HG02840 (cell line): ENCODE measurements at regions not wholly inside any gene's neighbourhood (a gene's known extent, or its start where the extent isn't known, plus 50 kb on each side); places are given as distances from the start of the nearest gene placed in this dataset.

ENCODE experiments used
- ATAC-seq: cut with Tn5 transposase; IDR thresholded peaks from one replicate; pipeline ENCODE4 v1.9.1; 2021; ENCODE audit warnings: mild to moderate bottlenecking, moderate library complexity, moderate number of reproducible peaks; ENCODE audit not compliant: unreplicated experiment, low FRiP score

- ATAC-seq: no peak
These were observed 155.6 kb downstream of the BTC start for GRCh38 chr4:74638689-74639088.

DNA sequence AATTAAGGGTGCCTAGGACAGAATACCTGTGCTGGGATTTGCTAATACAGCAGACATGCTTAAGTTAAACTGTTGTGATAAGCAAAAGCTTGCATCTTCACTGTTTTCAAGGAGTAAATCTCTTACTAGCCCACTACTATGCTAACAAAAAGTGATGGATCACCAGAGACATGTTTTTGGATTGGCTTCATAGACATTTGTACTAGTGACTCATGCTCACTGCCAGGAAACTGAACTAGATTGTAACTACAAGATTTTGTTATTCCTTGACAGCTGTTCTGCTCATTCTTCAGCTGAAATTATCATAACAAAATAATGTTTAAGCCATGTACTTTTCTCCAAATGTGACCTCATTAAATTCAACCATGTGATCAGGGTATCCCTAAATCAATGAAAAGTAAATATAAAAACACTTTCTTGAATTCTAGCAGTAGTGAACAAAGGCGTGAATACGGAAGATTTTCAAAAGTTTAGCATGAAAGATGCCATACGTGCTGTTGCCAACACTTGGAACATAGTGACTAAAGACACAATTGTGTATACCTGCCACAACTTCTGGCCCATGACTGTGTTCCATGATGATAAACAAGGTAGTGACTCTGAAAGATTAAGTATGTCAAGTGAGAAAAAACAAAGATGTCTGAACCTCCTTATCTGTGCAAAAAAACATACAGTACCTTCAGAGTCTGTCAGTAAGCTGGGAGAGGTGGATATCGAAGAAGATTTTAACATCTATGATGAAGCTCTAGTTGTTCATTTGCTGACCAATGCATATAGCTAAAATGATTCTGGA lies 154.0 kb downstream of the BTC start:
- ATAC-seq: no peak

- no peak for ATAC-seq
These were observed 152.3 kb downstream of the BTC start for GRCh38 chr4:74642006-74642405.

DNA sequence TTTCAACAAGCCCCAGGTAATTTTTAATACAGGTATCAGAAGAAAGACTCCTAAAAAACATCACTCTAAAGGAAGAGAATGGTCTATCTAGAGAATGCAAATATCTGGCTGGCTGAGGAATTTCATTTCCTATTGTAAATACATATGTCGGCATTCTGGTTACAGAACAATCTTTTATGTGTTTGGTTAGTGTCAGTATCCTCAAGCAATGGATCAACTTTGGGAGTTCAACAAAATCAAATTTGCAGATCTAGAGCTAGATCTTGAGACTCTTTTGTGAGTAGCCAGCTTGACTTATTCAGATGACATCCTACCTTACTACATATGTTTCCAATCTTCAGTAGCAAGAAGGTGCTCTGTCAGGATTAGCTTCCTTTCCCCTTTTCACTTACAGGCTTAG lies 145.1 kb downstream of the BTC start:
- ATAC-seq: no peak

DNA sequence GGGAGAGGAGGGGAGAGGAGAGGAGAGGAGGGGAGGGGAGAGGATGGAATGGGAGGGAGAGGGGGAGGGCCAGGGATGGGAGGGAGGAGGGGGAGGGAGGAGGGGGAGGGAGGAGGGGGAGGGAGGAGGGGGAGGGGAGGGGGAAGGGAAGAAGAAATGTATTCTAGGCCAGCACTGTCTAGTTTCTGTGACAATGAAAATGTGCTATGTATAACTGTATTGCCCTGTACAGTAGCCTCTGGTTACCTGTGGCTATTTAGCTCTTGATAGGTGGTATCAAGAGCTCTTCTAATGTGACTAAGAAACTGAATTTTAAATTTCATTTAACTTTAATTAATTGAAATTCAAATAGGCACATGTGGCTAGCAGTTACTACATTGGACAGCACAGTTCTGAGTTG lies 143.1 kb downstream of the BTC start:
- no peak for ATAC-seq

DNA sequence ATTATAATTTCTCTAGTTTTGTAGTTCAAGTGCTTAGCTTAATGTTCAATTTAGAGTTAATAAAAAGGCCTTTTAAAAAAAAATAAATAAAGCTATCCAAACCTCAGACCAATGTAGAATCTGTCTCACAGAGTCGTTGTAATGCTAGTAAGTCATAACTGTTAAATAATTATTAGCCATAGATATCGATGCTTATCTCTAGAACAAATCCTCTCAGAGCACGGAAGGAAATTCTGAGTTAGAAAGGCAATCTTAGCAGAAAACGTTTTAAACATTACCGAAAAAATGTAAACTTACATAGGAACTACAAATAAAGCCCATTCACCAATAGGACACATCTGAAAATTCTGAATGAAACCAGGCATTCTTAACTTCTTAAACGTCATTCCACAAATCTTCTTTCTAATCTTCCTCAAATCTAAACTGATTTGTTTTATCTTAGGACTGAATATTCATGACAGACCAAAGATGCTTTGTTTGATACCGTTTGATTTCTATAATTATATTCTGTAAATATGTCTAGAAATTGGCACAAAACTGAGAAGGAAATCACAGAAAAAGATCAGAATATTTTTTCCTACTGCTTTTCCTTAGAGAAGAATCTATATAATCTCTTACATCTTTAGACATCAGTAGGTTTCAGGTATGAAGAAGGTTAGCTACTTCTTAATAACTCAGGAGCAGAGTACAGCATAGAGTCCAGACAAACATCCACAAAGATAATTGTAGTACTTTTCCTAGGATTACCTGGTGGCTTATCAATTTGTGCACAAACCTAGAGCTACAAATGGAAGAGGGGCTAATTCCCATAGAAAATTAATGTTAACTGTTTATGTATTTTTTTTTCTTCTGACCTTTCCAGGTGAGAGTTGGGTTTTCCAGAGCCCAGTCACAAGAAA lies 140.7 kb downstream of the BTC start:
- ATAC-seq: no peak

GRCh38 chr4:74654230-74654681 lies 140.1 kb downstream of the BTC start:
- no peak for ATAC-seq

DNA sequence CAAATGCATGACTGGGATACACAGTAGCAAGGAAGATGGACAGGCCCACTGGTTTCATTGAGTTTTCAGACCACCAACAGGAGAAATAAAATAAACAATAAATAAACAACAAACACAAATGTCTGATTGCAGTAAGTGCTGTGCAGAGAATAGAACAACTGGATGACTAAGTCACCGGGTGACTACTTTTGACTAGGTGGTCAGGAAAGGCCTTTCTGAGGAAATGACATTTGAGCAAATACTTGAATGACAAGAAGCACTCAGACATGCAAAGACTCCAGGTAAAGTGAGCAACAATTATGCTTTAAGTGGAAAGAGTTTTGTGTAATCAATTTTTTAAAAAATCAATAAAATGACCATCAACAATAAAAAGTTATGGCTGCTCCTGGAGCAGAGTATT lies 137.7 kb downstream of the BTC start:
- no peak for ATAC-seq

DNA sequence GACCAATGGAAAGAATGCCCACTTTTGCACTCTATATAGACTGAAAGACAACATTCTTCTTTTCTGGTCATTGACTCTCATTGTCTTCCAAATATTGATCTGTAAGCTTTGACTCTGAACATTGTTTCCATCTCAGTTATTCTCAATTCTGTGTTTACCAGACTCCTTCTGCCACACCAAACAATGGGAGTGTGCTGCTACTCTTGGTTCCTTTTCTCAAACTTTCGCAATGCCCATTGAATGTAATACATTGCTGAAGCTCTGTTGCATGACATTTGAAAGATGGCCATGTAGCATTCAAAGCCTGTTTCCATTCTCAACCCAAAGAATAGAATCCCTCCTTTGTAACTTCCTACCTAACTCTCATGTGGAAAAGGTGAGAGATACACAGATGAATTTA lies 136.2 kb downstream of the BTC start:
- no peak for ATAC-seq

GRCh38 chr4:74659576-74660411 lies 134.5 kb downstream of the BTC start:
- ATAC-seq: no peak

DNA sequence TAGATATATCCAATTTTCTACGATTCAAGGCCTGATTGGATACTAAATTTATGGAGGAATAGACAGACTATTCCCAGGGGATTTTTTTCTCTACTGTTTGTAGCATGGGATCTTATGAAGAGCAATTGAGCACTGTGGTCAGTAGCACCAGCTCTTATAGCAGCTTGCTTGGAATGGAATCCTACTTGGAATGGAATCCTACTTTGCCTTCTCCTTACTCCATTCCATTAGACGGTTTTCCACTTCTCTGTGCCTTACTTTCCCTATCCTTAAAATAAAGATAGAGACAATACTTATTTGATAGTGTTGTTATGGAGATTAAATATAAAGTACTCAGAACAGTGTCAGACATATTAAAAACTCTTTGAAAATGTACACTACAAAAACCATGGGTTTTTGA lies 133.5 kb downstream of the BTC start:
- no peak for ATAC-seq

DNA sequence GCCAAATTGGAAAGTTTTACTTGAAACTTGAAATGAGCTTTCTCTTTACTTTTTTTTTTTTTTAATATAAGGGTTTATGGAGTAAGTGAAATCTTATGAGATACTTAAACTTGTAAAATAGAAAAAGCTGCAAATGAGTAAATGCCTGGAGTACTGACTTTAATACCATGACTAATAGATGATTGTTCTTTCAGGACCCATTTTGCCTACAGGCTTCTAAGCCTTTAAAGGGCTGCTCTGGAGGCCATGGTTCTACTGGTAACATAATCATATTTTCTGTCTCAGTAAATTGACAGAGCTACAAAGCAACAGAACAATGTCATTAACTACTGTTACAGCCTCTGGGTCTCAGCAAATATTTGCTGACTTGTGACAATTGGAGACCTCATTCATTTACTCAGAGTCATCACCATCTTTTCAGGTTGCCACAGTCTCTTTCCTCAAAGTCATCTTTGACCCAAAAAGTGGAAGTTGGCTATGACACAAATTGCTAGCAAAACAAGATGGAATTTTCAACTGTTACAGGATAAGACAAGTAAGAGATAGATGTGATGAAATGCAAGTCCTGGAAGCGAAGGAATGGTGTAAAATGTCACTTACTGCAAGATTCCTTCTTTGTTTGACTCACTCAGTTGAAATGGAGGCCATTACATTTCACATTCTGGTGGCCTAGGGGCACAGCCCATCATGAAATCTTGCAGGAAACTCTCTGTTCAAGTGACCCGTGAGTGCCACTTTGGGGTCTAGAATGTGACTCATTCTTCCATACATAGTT lies 132.7 kb downstream of the BTC start:
- ATAC-seq: no peak

- no peak for ATAC-seq
These were observed 130.7 kb downstream of the BTC start for GRCh38 chr4:74663631-74664030.

- no peak for ATAC-seq
These were observed 129.0 kb downstream of the BTC start for GRCh38 chr4:74665346-74665745.

DNA sequence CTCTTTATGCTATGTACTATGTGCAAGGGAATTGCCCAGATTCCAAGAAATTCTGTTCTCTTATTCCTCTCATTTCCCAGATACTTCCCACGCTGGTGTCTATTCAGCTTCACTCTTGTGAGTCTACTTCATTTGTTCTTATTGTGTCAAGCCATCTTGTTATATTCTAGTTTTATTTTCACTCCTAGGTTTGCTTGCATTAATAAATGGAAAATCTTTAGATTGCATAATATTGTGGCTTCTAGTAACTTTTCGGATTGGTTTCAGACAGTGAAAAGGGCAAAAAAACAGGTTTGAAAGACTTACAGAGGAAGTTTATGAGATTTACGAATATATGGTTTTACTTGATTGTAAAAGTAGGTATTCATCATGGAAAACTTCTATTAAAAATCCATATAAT lies 128.4 kb downstream of the BTC start:
- no peak for ATAC-seq

- no peak for ATAC-seq
These were observed 126.9 kb downstream of the BTC start for GRCh38 chr4:74667438-74667837.

DNA sequence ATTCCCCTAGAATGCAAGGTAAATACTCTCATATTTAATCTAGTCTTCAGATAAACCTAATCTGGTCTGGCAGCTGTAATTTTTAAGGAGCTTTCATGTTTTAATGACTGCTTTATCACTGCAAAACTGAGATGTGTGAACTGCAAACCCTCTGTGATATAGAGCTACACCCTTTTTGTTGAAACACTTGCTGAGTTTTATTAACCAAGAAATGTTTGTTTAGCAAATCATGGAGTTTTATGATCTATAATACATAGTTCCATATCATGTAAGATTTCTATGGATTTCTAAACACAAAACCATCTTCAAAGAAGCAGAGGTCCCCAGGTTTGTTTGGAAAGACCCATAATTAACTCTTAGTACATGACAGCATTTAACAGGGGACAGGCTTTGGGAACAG lies 126.4 kb downstream of the BTC start:
- no peak for ATAC-seq

- no peak for ATAC-seq
These were observed 124.6 kb downstream of the BTC start for GRCh38 chr4:74669702-74670101.

DNA sequence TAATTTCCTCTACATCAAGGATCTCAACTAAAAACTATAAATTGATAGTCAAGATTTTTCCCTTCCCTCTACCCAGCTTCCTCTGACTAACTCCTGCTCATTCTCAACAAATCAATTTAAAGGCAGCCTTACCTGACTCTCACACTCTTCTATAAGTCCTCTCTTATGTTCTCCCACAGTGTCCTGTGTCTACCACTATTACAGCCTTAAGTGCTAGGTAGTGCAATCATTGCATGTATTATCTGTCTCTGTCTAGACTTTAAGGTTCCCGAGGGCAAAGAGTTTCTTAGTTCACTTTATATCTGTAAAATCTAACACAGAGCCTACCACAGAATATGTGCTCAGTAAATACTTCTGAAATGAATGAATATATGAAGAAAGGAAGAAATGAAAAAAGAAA lies 123.7 kb downstream of the BTC start:
- ATAC-seq: no peak

- no peak for ATAC-seq
These were observed 123.1 kb downstream of the BTC start for GRCh38 chr4:74671080-74671698.
